NCI-H2227 (cell line): ENCODE measurements at regions not wholly inside any gene's neighbourhood (a gene's known extent, or its start where the extent isn't known, plus 50 kb on each side); places are given as distances from the start of the nearest gene placed in this dataset.
A peak's percentile ranks its signal among the peaks of the same experiment; 100 is the strongest.
"Not testable (repeated sequence)": the region's sequence is repeated elsewhere in the genome, so short reads cannot be mapped to it uniquely, and the experiment has no call there.

ENCODE experiments used
- DNase-seq: peaks from one replicate; lab custom pipeline; 2025; ENCODE audit not compliant: unreplicated experiment; lab: John Stamatoyannopoulos, UW

DNA sequence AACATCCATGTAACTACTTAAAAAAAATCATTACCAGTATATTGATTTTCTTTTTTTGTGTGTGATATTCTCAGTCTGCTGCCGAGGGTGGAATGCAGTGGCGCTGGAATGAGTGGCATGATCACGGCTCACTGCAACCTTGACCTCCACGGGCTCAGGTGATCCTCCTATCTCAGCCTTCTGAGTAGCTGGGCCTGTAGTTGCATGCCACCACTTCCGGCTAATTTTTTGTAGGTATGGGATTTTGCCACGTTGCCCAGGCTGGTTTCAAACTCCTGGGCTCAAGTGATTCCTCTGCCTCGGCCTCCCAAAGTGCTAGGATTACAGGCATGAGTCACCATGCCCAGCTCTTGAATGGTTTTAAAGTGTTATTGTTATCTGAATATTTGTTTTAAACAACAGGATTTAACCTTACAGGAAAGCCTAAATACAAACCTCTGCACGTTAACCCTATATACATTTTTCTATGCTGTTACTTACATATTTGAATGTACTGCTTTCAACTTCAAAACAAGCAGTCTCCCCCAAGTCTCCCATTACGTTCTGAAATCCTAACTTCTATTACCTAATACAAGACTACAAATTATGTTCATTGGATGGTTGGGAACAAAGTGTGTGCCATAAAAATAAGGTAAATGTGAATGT is 61.7 kb downstream of the KPNA2 start:
- DNase-seq: no peak

GRCh38 chr17:68099341-68099753 is 63.8 kb downstream of the KPNA2 start:
- not testable (repeated sequence) for DNase-seq

DNA sequence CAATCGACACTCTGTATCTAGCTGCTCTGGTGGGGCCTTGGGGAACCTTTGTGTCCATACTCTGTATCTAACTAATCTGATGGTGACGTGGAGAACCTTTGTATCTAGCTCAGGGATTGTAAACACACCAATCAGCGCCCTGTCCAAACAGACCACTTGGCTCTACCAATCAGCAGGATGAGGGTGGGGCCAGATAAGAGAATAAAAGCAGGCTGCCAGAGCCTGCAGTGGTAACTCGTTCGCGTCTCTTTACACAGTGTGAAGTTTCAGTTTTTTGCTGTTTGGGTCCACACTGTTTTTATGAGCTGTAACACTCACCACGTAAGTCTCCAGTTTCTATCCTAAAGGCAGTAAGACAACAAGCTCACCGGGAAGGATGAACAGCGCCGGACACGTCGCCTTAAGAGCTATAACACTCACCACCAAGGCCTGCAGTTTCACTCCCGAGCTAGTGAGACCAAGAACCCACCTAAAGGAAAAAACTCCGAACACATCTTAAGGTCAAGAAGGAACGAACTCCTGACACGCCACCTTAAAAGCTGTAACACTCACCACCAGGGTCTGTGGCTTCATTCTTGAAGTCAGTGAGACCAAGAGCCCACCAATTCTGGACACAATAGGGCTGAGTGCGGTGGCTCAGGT is 64.6 kb downstream of the KPNA2 start:
- no peak for DNase-seq

DNA sequence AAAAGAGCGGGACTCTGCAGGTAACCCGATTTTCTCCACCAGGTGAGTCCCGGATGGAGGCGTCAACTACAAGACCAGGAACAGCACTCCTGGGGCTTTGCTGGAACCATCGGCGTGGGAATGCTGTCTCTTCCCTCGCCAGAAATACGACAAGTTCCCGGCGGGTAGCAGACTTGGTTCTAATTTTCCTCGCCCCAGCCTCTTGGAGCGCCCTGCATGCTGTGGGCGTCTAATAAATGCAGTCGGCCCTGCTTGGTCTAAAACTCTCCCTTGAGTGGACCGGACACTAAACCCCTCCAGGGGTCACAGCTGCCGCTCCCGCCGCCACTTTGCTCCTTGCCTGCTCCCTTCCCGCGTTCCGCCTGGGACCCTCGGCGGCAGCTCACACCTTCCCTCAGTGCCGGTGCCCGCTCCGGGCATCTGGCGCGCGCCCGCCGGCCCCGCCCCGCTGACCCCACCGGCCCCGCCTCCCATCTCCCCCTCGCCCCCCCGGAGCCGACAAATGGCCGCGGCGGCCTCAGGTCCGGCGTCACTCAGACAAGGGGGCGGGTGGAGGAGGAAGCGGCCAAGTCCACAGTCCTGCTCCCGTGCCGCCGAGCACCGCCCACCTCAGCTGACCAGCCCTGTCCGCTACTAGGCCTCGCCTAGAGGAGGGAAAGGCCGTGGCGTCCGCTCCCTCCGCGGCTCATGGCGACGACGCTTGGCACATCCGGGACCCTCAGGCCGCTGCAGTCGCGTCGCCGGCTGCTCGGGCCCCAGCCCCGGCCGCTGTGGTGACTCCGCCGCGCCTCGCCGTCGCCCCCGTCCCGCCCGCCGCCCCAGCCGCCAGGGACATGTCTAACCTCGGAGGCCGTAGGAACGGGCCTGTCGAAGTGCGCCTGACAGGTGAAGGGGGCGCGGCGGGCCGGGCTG is 65.8 kb downstream of the KPNA2 start:
- DNase-seq: peak; percentile 95

DNA sequence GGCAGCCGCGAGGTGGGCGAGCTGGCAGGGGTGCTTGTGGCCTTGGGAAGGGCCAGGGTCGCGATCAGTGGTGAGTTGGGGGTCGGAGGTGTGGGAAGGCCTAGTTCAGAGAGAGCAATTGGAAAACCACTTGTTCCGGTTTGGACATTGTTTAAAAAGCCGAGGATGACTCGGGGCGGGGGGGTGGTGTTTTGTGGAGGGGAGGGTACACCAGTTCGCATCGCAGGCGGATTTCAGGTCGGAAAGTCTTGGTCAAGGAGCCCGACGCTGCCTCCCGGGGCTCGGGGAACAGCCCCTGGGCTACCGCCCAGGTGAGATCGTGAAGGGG is 66.4 kb downstream of the KPNA2 start:
- DNase-seq: no peak

GRCh38 chr17:68102318-68102758 is 66.8 kb downstream of the KPNA2 start:
- peak; percentile 11 for DNase-seq

DNA sequence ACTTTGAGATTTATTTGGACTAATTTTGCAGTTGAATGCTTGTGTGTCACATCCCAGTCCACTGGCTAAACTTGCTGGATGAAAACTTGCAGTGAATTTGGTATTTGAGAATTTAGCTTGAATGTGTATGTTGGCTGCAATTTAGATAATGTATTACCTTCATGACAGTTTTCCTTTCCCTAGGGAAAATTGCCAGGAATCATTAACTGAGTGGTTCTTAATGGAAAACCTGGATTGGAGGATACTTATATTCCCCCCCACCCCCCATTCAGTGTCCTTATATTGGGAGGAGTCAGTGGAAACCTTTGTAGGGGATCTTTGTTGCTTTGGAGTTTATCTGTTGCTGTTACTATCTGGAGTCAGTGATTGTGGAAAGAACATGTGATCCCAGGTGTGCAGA is 67.6 kb downstream of the KPNA2 start:
- no peak for DNase-seq

DNA sequence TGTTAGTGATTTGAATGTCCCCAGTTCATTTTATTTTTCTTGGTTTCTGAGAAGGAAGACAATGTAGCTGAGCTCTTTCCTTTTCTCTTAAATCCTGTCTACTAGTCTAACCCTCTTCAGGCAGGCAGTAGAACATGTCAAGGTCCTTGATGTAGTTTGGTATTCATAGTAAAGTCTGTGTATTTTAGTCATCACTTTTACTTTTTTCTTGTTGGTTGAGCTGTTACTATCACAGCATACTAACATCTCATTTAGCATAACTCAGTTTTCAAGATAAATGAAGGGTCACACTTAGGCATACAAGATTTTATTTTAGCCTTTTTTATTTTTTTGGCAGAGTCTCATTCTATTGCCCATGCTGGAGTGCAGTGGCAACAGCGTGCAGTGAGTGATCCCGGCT is 70.5 kb downstream of the KPNA2 start:
- no peak for DNase-seq

- no peak for DNase-seq
Measured at GRCh38 chr17:68107373-68107772, 71.8 kb downstream of the KPNA2 start.

GRCh38 chr17:68108313-68109000 is 72.9 kb downstream of the KPNA2 start:
- DNase-seq: no peak

DNA sequence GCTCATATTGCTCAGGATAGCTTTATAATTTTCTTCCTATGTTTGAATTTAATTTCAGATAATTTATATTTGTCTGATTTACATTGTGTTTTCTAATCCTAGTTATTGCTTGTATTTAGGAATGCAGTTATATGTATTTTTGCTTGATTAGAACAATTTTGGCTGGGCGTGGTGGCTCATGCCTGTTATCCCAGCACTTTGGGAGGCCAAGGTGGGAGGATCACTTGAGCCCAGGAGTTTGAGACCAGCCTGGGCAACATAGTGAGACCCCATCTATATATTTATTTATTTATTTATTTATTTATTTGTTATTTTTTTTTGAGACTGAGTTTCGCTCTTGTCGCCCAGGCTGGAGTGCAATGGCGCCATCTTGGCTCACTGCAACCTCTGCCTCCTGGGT is 73.9 kb downstream of the KPNA2 start:
- DNase-seq: not testable (repeated sequence)

DNA sequence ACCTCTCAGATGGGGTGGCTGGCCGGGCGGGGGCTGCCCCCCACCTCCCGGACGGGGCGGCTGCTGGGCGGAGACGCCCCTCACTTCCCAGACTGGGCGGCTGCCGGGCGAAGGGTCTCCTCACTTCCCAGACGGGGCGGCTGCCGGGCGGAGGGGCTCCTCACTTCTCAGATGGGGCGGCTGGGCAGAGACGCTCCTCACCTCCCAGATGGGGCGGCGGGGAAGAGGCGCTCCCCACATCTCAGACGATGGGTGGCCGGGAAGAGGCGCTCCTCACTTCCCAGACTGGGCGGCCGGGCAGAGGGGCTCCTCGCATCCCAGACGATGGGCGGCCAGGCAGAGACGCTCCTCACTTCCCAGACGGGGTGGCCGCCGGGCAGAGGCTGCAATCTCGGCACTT is 80.7 kb downstream of the KPNA2 start:
- DNase-seq: not testable (repeated sequence)

GRCh38 chr17:68122587-68122986 is 87.1 kb downstream of the KPNA2 start:
- DNase-seq: no peak

DNA sequence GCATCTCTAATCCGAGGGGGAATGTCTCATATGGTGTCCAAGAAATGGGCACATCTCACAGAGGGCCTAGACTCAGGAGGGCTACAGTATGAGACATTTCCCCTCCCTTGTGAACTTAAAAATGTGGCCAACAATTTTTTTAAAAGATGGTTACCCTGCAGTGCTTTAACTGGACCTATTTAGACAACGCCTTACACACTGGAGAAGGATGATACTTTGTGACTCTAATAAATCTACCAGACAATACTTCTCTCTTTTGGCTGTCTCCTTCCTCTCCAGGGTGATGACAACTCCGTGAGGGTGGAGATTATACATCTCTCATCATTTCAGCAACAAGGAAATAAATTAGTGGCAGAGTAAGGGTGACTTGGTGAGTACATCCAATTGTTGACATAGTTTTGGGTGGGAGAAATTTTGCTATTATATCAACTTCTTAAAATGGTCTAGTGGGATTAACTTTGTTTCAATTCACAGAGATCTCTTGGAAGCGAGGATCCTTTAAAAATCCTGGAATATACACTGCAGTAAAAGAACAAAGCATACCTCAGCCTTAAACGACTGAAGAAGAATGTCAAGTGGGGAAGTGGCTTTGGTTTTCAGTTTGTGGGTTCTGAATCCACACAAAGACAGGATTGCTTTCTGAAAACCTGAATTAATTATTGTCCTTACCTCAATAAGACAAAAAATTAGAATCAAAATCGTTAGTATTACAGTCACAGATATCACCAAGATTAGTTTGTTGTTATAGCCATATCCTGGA is 89.8 kb downstream of the KPNA2 start:
- DNase-seq: no peak

DNA sequence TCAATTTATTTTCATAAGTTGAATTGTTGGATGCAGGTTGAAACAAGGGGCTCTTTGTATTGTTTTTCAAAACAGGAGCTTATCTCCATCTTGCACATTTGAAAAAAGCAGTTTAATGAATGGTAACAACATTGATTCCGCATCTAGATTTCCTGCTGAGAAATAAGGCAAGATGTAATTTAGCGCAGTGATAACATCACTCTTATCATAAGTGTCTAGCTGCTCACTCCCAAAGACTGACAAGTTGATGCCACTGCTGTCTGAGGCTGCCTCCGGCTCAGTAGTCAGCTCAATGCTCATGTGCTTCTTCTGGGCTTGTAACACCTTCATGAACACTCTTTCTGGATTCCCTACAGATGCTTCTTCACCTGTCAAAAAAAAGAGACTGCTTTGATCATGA is 92.4 kb downstream of the KPNA2 start:
- peak; percentile 32 for DNase-seq

GRCh38 chr17:68131456-68131855 is 95.9 kb downstream of the KPNA2 start:
- no peak for DNase-seq

DNA sequence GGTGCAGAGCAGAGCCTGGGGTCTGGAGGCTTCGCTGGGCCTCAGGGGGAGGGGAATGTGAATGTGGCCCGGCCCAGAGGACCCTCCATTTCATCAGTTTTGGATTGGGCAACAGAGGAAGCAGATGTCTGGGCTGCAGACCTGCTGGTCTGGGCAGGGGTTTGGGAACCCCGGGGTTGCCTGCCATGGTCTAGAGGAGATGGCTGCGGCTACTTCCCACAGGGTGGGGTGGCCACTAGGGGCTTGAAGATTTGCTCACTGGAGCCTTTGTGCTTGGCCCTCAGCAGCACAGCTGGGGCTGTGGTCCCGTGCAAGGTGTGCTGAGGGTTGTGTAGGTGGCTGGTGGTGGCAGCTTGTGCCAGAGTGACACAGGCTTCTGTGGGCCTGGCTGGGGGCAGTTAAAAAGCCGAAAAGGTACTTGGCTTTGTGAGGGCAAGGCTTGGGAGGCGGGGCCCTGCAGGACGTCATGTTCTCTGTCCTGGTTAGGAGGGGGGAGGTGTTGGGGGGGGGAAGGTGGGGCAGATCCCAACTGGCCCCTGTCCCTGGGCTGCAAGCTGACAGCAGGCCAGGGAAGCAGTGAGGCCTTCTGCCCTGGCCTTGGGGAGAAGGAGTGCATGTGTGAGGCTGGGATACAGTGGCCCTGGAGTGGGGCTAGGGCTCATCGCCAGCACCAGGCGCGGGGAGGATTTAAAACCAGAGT is 98.0 kb downstream of the KPNA2 start:
- DNase-seq: no peak

DNA sequence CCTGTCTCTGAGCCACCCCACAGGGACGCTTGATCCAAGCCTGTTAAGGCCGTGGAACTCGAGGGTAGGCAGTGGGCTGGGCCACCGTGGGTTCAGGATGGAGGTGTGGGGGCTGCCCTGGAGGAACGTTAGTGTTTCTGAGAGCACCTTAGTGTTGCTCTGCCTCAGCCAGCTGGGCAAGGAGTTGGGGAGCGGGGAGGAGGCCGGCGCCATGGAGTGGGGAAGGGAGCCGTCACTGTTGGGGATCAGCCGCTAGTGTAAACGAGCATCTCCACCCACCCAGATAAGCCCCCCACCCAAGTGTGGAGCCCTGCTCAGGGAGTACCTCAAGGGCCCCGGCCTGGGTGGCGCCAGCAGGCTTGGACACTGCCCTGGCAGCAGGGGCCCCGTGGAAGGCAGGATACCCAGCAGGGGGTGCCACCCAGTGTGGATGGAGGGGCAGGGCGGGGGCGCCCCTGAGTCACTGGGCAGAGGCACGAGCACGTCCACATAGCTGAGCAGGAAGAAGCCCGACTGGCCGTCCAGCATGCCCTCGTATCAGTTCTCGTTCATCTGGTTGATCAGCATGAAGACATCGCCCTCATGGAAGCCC is 98.6 kb downstream of the KPNA2 start:
- no peak for DNase-seq

DNA sequence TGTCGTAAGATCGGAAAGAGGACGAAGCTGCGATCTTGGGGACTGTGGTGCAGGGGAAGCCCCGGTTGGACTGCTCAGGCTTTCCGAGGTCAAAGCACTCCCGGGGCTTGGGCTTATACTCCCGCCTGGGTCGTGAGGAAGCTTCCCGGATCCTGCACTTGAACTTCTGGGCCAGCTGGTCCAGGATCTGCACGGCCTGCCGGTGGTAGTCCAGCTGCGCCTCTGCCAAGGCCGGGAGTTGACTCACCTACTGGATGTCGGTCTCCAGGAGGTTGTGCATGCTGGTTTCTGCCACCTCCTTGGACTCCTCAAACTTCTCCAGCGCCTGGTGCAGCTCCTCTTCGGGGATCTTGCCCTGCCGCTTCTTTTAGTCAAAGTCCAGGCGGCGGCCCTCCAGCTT is 99.2 kb downstream of the KPNA2 start:
- DNase-seq: no peak
